H9 (cell line): ENCODE measurements at regions not wholly inside any gene's neighbourhood (a gene's known extent, or its start where the extent isn't known, plus 50 kb on each side); places are given as distances from the start of the nearest gene placed in this dataset.

Source experiments
- DNase-seq: peaks from one replicate; pipeline ENCODE4 v3.0.0-alpha.2; 2017
- H2AFZ ChIP-seq: one replicate; pipeline ENCODE4 v1.6.1; 2013; ENCODE audit warnings: mild to moderate bottlenecking, low read length, control low read depth, moderate library complexity
- H2AK5ac ChIP-seq: 2 replicates; pipeline ENCODE4 v1.6.1; 2013; ENCODE audit warnings: low read length, control low read depth, mixed read lengths; ENCODE audit not compliant: insufficient read length
- H2BK120ac ChIP-seq: one replicate; pipeline ENCODE4 v1.6.1; 2013; ENCODE audit warnings: low read depth, mild to moderate bottlenecking, low read length, control low read depth, inconsistent platforms; ENCODE audit not compliant: poor library complexity, severe bottlenecking
- H2BK12ac ChIP-seq: 2 replicates; pipeline ENCODE4 v1.6.1; 2013; ENCODE audit warnings: low read length, control low read depth, mixed read lengths, low read depth; ENCODE audit not compliant: insufficient read length
- H2BK15ac ChIP-seq: 2 replicates; pipeline ENCODE4 v1.6.1; 2013; ENCODE audit warnings: low read depth, low read length, control low read depth
- H2BK20ac ChIP-seq: one replicate; pipeline ENCODE4 v1.6.1; 2013; ENCODE audit warnings: low read depth, mild to moderate bottlenecking, low read length, control low read depth, inconsistent platforms; ENCODE audit not compliant: poor library complexity, severe bottlenecking
- H2BK5ac ChIP-seq: 2 replicates; pipeline ENCODE4 v1.6.1; 2013; ENCODE audit warnings: low read length, control low read depth, mixed read lengths; ENCODE audit not compliant: insufficient read length
- H3K14ac ChIP-seq: 2 replicates; pipeline ENCODE4 v1.6.1; 2013; ENCODE audit warnings: low read length, control low read depth; ENCODE audit not compliant: insufficient read depth
- H3K18ac ChIP-seq: 2 replicates; pipeline ENCODE4 v1.6.1; 2013; ENCODE audit warnings: low read depth, mild to moderate bottlenecking, mixed read lengths, low read length, control low read depth; ENCODE audit not compliant: insufficient read length
- H3K23ac ChIP-seq: 2 replicates; pipeline ENCODE4 v1.6.1; 2013; ENCODE audit warnings: low read length, control low read depth, mixed read lengths, low read depth; ENCODE audit not compliant: insufficient read length
- H3K23me2 ChIP-seq: 2 replicates; pipeline ENCODE4 v1.6.1; 2013; ENCODE audit warnings: low read depth, mild to moderate bottlenecking, mixed read lengths, low read length, control low read depth; ENCODE audit not compliant: insufficient read length, poor library complexity, severe bottlenecking
- H3K27ac ChIP-seq: 2 replicates; pipeline ENCODE4 v1.5.1; 2013; ENCODE audit warnings: low read length, control low read depth, mixed read lengths, low read depth; ENCODE audit not compliant: insufficient read length
- H3K27me3 ChIP-seq: 2 replicates; pipeline ENCODE4 v1.6.1; 2013; ENCODE audit warnings: low read length, control low read depth, inconsistent platforms; ENCODE audit not compliant: insufficient read depth
- H3K4ac ChIP-seq: 2 replicates; pipeline ENCODE4 v1.6.1; 2013; ENCODE audit warnings: low read depth, mild to moderate bottlenecking, control low read depth, inconsistent platforms, low read length, moderate library complexity
- H3K4me1 ChIP-seq: 2 replicates; pipeline ENCODE4 v1.6.1; 2013; ENCODE audit warnings: low read length, control low read depth, inconsistent platforms; ENCODE audit not compliant: insufficient read depth
- H3K4me2 ChIP-seq: 2 replicates; pipeline ENCODE4 v1.6.1; 2013; ENCODE audit warnings: low read length, control low read depth, mixed read lengths; ENCODE audit not compliant: insufficient read length, insufficient read depth
- H3K56ac ChIP-seq: 2 replicates; pipeline ENCODE4 v1.6.1; 2013; ENCODE audit warnings: low read depth, mild to moderate bottlenecking, mixed read lengths, low read length, control low read depth; ENCODE audit not compliant: insufficient read length
- H3K79me1 ChIP-seq: 2 replicates; pipeline ENCODE4 v1.6.1; 2013; ENCODE audit warnings: low read depth, mild to moderate bottlenecking, moderate library complexity, low read length, control low read depth, inconsistent platforms; ENCODE audit not compliant: insufficient read depth, poor library complexity, severe bottlenecking
- H3K79me2 ChIP-seq: 2 replicates; pipeline ENCODE4 v1.6.1; 2013; ENCODE audit warnings: low read length, control low read depth, inconsistent platforms; ENCODE audit not compliant: insufficient read depth
- H3K9ac ChIP-seq: 2 replicates; pipeline ENCODE4 v1.6.1; 2013; ENCODE audit warnings: low read length, control low read depth, mixed read lengths; ENCODE audit not compliant: insufficient read length; ENCODE audit errors: extremely low read depth
- H3K9me3 ChIP-seq: one replicate; pipeline ENCODE4 v1.6.1; 2013; ENCODE audit warnings: low read depth, low read length, inconsistent platforms; ENCODE audit not compliant: control insufficient read depth
- H3T11ph ChIP-seq: one replicate; pipeline ENCODE4 v1.6.1; 2013; ENCODE audit warnings: mild to moderate bottlenecking, low read length, control low read depth, inconsistent platforms
- H4K20me1 ChIP-seq: one replicate; pipeline ENCODE4 v1.6.1; 2013; ENCODE audit not compliant: control insufficient read depth, insufficient read length, insufficient read depth
- H4K5ac ChIP-seq: 2 replicates; pipeline ENCODE4 v1.6.1; 2013; ENCODE audit warnings: low read depth, mild to moderate bottlenecking, mixed read lengths, low read length, control low read depth; ENCODE audit not compliant: insufficient read length
- H4K8ac ChIP-seq: replicated peaks from 2 replicates; pipeline ENCODE4 v1.6.1; 2013; ENCODE audit warnings: low read length, control low read depth, mixed read lengths, low read depth; ENCODE audit not compliant: insufficient read length
- H4K91ac ChIP-seq: 2 replicates; pipeline ENCODE4 v1.6.1; 2013; ENCODE audit warnings: low read depth, mild to moderate bottlenecking, moderate library complexity, mixed read lengths, low read length, control low read depth; ENCODE audit not compliant: insufficient read length
- H3K27ac Mint-ChIP-seq, 3 experiments: 2 replicates in 2 of 3; 3 replicates in 1 of 3; pipeline ENCODE4 v1.8.0; 2020 to 2021; ENCODE audit warnings: mixed read lengths in 3 of 3, mild to moderate bottlenecking in 1 of 3, moderate library complexity in 1 of 3
- H3K27me3 Mint-ChIP-seq: 2 replicates; pipeline ENCODE4 v1.8.0; 2021; ENCODE audit warnings: low read depth, mild to moderate bottlenecking, moderate library complexity, mixed read lengths
- H3K36me3 Mint-ChIP-seq, 3 experiments: 2 replicates in 2 of 3; 3 replicates in 1 of 3; pipeline ENCODE4 v1.8.0; 2020 to 2021; ENCODE audit warnings: low read depth in 3 of 3, mixed read lengths in 3 of 3; ENCODE audit not compliant: insufficient read depth in 1 of 3
- H3K4me1 Mint-ChIP-seq, 2 experiments: 2 replicates each; pipeline ENCODE4 v1.8.0; 2020; ENCODE audit warnings: mixed read lengths in 2 of 2
- H3K4me3 Mint-ChIP-seq, 2 experiments: 2 replicates in 1 of 2; 3 replicates in 1 of 2; pipeline ENCODE4 v1.8.0; 2020 to 2021; ENCODE audit warnings: mild to moderate bottlenecking in 2 of 2, mixed read lengths in 2 of 2, moderate library complexity in 1 of 2
- H3K9me3 Mint-ChIP-seq, 2 experiments: 2 replicates in 1 of 2; 3 replicates in 1 of 2; pipeline ENCODE4 v1.8.0; 2020; ENCODE audit warnings: mild to moderate bottlenecking in 2 of 2, mixed read lengths in 2 of 2, moderate library complexity in 1 of 2
- WGBS: extraction: QIAGEN DNeasy Blood & Tissue Kit; methylation state at CpG from one replicate; pipeline ENCODE4 v1.1.7; 2013; ENCODE audit warnings: missing lambda C conversion rate, low lambda C conversion rate, mixed read lengths; ENCODE audit not compliant: insufficient read length; ENCODE audit errors: extremely low coverage; 5-methylcytosine and 5-hydroxymethylcytosine counted together
- TF ChIP-seq, protein P1 (sequence below): fragments of 200-600 bp; sonication (generic); conservative IDR thresholded peaks from 3 replicates; pipeline ENCODE4 v1.8.0; 2021; ENCODE audit warnings: antibody characterized with exemption, mild to moderate bottlenecking

DNA sequence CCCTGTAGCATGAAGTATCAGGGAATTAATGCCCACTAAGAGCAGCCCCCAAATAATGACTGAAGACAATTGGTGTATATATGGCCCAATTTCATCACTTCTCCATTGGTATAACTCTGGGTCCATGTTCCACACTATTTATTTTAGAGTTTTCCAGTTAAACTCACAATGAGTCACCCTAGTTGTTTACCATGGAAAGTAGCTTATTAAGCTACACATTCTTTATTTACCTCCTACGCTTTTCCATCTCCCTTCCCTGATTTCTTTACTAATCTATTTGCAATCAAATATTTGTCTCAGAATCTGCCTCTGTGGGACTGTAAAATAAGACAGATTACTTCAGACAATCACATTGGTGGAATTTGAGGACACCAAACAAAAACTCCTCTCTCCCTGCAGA, 655.6 kb downstream of the SORCS1 start:
- H3K14ac ChIP-seq: no peak overlapping the region
- TF ChIP-seq, protein P1, sequence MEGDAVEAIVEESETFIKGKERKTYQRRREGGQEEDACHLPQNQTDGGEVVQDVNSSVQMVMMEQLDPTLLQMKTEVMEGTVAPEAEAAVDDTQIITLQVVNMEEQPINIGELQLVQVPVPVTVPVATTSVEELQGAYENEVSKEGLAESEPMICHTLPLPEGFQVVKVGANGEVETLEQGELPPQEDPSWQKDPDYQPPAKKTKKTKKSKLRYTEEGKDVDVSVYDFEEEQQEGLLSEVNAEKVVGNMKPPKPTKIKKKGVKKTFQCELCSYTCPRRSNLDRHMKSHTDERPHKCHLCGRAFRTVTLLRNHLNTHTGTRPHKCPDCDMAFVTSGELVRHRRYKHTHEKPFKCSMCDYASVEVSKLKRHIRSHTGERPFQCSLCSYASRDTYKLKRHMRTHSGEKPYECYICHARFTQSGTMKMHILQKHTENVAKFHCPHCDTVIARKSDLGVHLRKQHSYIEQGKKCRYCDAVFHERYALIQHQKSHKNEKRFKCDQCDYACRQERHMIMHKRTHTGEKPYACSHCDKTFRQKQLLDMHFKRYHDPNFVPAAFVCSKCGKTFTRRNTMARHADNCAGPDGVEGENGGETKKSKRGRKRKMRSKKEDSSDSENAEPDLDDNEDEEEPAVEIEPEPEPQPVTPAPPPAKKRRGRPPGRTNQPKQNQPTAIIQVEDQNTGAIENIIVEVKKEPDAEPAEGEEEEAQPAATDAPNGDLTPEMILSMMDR: no peak
- no peaks in the 10 kb centered on the region for H3K79me1 ChIP-seq
- H3K18ac ChIP-seq: no peak overlapping the region
- no peak overlapping the region for H2BK15ac ChIP-seq
- H3K9ac ChIP-seq: no peak overlapping the region
- H3K4me1 Mint-ChIP-seq: peaks cover 6 to 10% of the 10 kb centered on the region in 2 experiments
- no peak overlapping the region for H2BK5ac ChIP-seq
- no peak overlapping the region for H2BK12ac ChIP-seq
- no peak overlapping the region for H2AFZ ChIP-seq
- H3K4me1 ChIP-seq: peaks cover 2% of the 10 kb centered on the region; the same call in 1 of the 2 replicates
- H4K91ac ChIP-seq: no peak overlapping the region
- no peak overlapping the region for H3K56ac ChIP-seq
- no peak overlapping the region for H3K27ac Mint-ChIP-seq
- H3K4me3 Mint-ChIP-seq: no peak overlapping the region
- H2AK5ac ChIP-seq: no peak overlapping the region
- H3K23me2 ChIP-seq: no peaks in the 10 kb centered on the region
- DNase-seq: no peak
- no peak overlapping the region for H2BK120ac ChIP-seq
- no peak overlapping the region for H3T11ph ChIP-seq
- no peak overlapping the region for H3K27ac ChIP-seq
- no peak overlapping the region for H4K5ac ChIP-seq
- H4K20me1 ChIP-seq: no peaks in the 10 kb centered on the region
- no peak overlapping the region for H3K4ac ChIP-seq
- H3K9me3 Mint-ChIP-seq: no peaks in the 10 kb centered on the region
- H3K4me2 ChIP-seq: no peak overlapping the region
- H3K79me2 ChIP-seq: no peaks in the 10 kb centered on the region
- 100% methylated on average over 1 of the region's 1 CpG for WGBS
- H2BK20ac ChIP-seq: no peak overlapping the region
- H4K8ac ChIP-seq: no peak overlapping the region
- no peaks in the 10 kb centered on the region for H3K27me3 Mint-ChIP-seq
- no peaks in the 10 kb centered on the region for H3K27me3 ChIP-seq
- no peak overlapping the region for H3K23ac ChIP-seq
- no peaks in the 10 kb centered on the region for H3K36me3 Mint-ChIP-seq
- no peaks in the 10 kb centered on the region for H3K9me3 ChIP-seq
